ENCODE measurements at regions not wholly inside any gene's neighbourhood (a gene's known extent, or its start where the extent isn't known, plus 50 kb on each side); places are given as distances from the start of the nearest gene placed in this dataset.

DNA sequence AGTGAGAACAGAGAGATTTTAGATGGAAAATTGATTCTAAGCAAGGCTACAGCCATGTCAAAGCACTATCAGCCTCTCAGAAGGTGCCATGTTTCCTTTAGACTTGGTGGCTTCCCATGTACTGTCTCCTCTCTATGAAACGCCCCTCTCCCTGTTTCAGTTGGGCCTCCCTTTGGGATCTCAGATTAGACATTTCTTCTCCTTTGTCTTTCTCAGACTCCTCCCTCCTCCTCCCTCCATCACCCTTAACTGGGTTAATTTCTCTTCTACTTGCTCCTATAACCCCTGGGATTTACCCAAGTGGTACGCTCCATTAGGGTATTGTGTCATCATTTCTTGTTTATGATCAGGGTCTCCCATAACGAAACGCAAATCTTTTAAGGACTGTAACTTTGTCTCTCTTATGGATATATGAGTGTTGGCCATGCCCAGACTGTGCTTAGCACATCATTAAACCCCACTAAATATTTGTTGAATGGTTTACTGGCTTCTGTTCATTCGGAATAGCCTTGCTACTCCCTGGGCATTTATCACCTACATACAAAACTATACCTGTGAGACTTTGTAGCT lies 106.8 kb downstream of the FAM9B start:
- TF ChIP-seq, protein P1, sequence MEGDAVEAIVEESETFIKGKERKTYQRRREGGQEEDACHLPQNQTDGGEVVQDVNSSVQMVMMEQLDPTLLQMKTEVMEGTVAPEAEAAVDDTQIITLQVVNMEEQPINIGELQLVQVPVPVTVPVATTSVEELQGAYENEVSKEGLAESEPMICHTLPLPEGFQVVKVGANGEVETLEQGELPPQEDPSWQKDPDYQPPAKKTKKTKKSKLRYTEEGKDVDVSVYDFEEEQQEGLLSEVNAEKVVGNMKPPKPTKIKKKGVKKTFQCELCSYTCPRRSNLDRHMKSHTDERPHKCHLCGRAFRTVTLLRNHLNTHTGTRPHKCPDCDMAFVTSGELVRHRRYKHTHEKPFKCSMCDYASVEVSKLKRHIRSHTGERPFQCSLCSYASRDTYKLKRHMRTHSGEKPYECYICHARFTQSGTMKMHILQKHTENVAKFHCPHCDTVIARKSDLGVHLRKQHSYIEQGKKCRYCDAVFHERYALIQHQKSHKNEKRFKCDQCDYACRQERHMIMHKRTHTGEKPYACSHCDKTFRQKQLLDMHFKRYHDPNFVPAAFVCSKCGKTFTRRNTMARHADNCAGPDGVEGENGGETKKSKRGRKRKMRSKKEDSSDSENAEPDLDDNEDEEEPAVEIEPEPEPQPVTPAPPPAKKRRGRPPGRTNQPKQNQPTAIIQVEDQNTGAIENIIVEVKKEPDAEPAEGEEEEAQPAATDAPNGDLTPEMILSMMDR (IDR thresholded peaks at IDR 0.05): no peak
- no peak for TF ChIP-seq POLR2A (IDR thresholded peaks at IDR 0.05)

All from Peyer's patch (tissue), 4 donors.